ENCODE measurements at regions not wholly inside any gene's neighbourhood (a gene's known extent, or its start where the extent isn't known, plus 50 kb on each side); places are given as distances from the start of the nearest gene placed in this dataset.
"Not testable (repeated sequence)": the region's sequence is repeated elsewhere in the genome, so short reads cannot be mapped to it uniquely, and the experiment has no call there.

DNA sequence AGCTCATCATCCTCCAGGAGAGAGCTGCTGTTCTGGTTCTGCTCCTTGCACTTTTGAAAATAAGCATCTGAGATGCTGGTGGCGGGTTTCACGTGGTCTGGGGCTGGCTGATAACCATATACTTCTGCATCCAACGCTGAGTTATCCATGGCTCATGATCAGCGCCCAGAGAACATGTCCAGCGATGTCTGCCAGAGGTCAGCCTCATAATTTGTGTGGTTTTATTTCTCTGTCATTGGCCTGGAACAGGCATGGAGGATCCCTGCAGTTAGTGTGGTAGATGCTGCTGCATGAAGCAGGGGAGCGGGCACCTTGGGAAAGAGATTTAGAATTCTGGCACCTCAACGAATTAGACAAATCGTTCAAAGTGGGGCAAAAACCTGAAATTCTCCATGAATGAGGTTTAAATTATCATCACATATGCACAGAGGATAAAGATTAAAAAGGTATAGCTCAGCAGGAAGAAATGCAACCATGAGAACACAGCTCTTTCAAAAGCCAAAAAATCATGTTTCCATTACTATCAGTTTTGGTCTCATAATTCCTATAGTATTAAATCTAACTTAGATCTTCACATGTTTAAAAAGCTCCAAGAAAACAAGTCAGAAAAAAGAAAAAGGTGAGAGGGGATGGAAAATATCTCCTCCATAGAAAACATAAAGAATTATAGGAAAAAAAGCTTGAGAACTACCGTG, 157.2 kb downstream of the SOD2 start:
- DNase-seq (ENCODE audit: low spot score in 2 of 2) (no peak), ATAC-seq (replicated peaks; ENCODE audit: extremely low read depth, poor library complexity, severe bottlenecking) (no peak)
- H3K4me1 Mint-ChIP-seq = no peaks in the 10 kb centered on the region
- no peaks in the 10 kb centered on the region for H3K36me3 Mint-ChIP-seq (ENCODE audit: insufficient read depth)
- peaks cover 24% of the 10 kb centered on the region for H3K27me3 Mint-ChIP-seq
- H3K9me3 Mint-ChIP-seq = no peaks in the 10 kb centered on the region
- no peak overlapping the region for H3K27ac Mint-ChIP-seq (ENCODE audit: low read depth)
- H3K4me3 Mint-ChIP-seq = no peak overlapping the region

DNA sequence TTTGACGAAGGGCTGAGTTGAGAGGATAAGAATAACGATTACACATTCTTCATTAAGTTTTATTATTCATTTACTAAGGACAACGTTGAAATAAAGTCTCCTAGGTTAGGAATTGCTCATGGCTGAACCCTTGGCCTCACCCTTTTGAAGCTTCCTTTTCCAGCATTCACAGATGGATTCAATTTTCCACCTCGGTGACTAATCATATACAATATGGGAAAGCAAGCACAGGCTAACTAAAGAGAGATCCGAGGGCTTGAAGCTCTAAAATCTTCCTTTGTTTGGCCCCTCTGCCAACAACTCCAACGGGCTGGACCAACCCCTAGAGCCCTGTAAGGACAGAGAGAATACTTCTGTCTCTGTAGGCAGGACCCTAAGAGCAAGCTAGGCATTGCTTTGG, 159.5 kb downstream of the SOD2 start:
- H3K27me3 Mint-ChIP-seq = peaks cover 41% of the 10 kb centered on the region
- no peak for ATAC-seq (replicated peaks; ENCODE audit: extremely low read depth, poor library complexity, severe bottlenecking)
- no peak overlapping the region for H3K4me3 Mint-ChIP-seq
- no peak overlapping the region for H3K27ac Mint-ChIP-seq (ENCODE audit: low read depth)
- H3K4me1 Mint-ChIP-seq = no peaks in the 10 kb centered on the region
- no peaks in the 10 kb centered on the region for H3K9me3 Mint-ChIP-seq
- H3K36me3 Mint-ChIP-seq (ENCODE audit: insufficient read depth) = no peaks in the 10 kb centered on the region
- no peak for DNase-seq (ENCODE audit: low spot score in 2 of 2)

DNA sequence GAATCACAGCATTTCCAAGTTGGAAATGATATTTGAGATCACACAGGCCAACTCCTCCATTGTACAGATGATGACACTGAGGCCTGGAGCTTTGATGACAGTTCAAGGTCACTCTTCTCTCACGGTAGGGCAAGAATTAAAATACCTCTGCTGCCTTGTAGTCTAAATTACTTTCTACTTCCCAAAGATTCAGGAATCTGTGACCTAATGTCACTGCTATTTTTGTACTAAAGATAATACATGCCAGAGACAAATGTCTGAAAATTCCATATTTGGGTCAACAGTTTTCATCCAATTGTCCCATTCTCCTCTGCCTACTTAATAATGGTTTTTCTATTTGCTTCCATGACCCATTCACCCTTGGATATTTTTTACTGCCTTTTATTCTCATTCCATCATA, 160.0 kb downstream of the SOD2 start:
- no peaks in the 10 kb centered on the region for H3K9me3 Mint-ChIP-seq
- no peaks in the 10 kb centered on the region for H3K36me3 Mint-ChIP-seq (ENCODE audit: insufficient read depth)
- H3K27ac Mint-ChIP-seq (ENCODE audit: low read depth) = no peak overlapping the region
- no peaks in the 10 kb centered on the region for H3K4me1 Mint-ChIP-seq
- H3K4me3 Mint-ChIP-seq = no peak overlapping the region
- no peak for ATAC-seq (replicated peaks; ENCODE audit: extremely low read depth, poor library complexity, severe bottlenecking)
- peaks cover 46% of the 10 kb centered on the region for H3K27me3 Mint-ChIP-seq
- no peak for DNase-seq (ENCODE audit: low spot score in 2 of 2)

DNA sequence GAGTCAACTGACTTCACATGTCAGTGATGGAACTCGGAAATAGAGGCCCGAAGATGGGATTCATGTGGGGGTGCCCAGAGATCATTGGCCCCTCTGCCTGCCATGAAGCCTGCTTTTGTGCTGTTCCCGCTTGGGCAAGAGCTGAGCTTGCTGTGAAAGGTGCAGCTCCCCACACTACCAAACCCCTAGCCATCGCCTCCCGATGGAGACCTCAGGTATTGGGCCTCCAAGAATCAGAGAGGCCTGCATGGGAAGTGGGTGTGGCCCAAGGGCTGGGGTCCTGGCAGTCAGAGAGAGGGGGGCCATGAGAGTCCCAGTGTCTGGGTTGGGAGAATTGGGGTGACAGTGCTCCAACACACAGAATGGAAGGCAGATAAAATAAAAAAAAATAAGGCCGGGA, 160.9 kb downstream of the SOD2 start:
- Mint-ChIP-seq H3K4me3 (no peak overlapping the region), H3K27ac (ENCODE audit: low read depth) (no peak overlapping the region)
- ATAC-seq (replicated peaks; ENCODE audit: extremely low read depth, poor library complexity, severe bottlenecking) = no peak

DNA sequence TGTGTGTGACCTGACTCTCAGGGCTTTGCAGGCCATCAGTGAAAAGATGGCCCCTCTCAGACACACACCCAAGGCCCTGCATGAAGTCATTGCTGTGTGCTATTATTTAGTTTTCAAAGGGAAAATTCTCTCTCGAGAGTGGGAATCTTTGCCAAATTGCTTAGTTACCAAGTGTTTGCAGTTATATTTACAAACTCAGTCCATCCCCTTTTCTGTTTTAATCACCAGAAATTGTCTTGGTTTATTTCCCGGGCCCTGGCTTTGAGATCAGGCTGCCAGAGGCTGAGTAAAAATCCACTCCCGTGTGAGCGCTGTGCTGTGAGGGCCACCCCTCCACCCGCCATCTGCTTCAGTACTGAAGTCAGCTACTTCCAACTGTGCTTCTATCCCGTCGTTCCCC, 163.1 kb downstream of the SOD2 start:
- peaks cover 57% of the 10 kb centered on the region for H3K27me3 Mint-ChIP-seq
- H3K27ac Mint-ChIP-seq (ENCODE audit: low read depth) = no peak overlapping the region
- peaks cover 2% of the 10 kb centered on the region for H3K36me3 Mint-ChIP-seq (ENCODE audit: insufficient read depth)
- ATAC-seq (replicated peaks; ENCODE audit: extremely low read depth, poor library complexity, severe bottlenecking) (no peak), DNase-seq (ENCODE audit: low spot score in 2 of 2) (no peak)
- H3K9me3 Mint-ChIP-seq = no peaks in the 10 kb centered on the region
- no peak overlapping the region for H3K4me3 Mint-ChIP-seq
- H3K4me1 Mint-ChIP-seq = no peaks in the 10 kb centered on the region

More for the DNA sequence above, 160.9 kb downstream of the SOD2 start:
- Mint-ChIP-seq H3K27me3 (peaks cover 55% of the 10 kb centered on the region), H3K4me1 (no peaks in the 10 kb centered on the region), H3K36me3 (ENCODE audit: insufficient read depth) (no peaks in the 10 kb centered on the region), H3K9me3 (no peaks in the 10 kb centered on the region)
- no peak for DNase-seq (ENCODE audit: low spot score in 2 of 2)

DNA sequence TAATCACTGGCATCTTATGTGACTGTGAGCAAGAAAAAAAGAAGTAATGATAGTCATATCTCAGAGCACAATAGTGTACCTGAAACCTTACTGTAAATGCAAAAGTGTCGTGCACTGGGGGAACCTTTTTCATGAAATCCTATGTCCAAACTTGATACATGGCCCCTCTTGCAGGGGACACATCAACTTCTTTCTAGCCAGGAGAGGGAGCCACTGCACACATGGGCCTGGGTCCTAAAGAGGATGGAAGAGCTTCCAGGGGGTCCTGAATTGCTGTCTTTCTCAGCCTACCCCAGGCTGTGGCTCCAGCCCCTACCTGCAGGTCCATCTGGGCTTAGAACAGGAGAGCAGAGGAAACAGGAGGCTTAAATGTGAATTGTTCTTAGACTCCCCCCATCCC, 165.7 kb downstream of the SOD2 start:
- no peak for DNase-seq (ENCODE audit: low spot score in 2 of 2)
- Mint-ChIP-seq H3K4me1 (no peaks in the 10 kb centered on the region), H3K27me3 (peaks cover 83% of the 10 kb centered on the region), H3K4me3 (no peak overlapping the region), H3K36me3 (ENCODE audit: insufficient read depth) (peaks cover 2% of the 10 kb centered on the region), H3K9me3 (no peaks in the 10 kb centered on the region), H3K27ac (ENCODE audit: low read depth) (no peak overlapping the region)
- no peak for ATAC-seq (replicated peaks; ENCODE audit: extremely low read depth, poor library complexity, severe bottlenecking)

DNA sequence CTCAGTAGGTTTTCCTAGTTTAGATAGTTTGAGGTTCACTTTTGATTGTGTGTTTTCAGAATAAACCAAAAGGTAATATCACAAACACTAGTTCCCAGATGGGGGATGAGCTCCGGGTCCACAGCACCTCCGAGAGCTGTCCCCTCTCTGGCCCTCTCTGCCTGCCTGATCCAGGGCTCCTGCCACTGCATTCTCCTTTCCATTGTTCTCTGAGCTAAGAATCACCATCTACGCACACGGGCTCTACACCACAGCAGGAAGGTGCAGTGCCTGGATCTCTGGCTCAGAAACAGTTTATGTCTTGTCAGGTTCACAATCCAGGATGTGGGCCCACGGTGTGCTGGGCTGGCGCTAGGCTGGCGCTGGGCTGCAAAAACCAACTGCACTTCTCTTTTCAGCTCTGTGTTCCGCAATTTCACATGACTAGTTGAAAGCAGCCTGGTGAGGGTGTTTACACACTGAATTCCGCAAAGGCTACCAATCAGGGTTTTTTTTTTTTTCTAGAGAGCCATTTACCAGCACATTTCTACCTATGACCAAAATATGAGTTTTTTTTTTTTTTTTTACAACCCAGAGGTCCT, 167.5 kb downstream of the SOD2 start:
- ATAC-seq (replicated peaks; ENCODE audit: extremely low read depth, poor library complexity, severe bottlenecking) = no peak
- peaks cover 86% of the 10 kb centered on the region for H3K27me3 Mint-ChIP-seq
- H3K9me3 Mint-ChIP-seq = no peaks in the 10 kb centered on the region
- no peaks in the 10 kb centered on the region for H3K4me1 Mint-ChIP-seq
- H3K27ac Mint-ChIP-seq (ENCODE audit: low read depth) = no peak overlapping the region
- H3K4me3 Mint-ChIP-seq = no peak overlapping the region
- no peak for DNase-seq (ENCODE audit: low spot score in 2 of 2)
- H3K36me3 Mint-ChIP-seq (ENCODE audit: insufficient read depth) = peaks cover 2% of the 10 kb centered on the region

DNA sequence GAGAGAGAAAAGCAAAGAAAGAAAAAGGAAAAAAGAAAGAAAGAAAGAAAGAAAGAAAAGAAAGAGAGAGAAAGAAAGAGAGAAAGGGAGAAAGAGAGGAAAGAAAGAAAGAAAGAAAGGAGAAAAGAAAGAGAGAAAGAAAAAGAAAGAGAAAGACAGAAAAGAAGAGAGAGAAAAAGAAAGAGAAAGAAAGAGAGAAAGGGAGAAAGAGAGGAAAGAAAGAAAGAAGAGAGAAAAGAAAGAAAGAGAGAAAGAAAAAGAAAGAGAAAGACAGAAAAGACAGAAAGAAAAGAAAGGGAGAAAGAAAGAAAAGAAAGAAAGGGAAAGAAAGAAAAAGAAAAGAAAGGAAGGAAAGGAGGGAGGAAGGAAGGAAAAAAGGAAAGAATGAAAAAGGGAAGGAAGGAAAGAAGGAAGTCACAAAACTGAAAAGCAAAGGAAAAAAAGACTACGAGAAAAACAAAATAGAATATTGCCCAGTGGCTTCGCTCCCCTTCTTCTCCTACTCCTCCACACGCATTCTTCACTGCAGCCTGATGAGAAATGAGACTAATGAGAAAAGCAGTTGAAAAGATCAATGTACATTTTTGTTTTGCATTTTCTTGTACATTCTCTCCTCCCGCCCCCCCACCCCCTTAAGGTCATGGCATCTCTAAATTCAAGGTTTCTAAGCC, 170.0 kb downstream of the SOD2 start:
- DNase-seq (ENCODE audit: low spot score in 2 of 2) (no peak), ATAC-seq (replicated peaks; ENCODE audit: extremely low read depth, poor library complexity, severe bottlenecking) (no peak)
- Mint-ChIP-seq H3K4me1 (no peaks in the 10 kb centered on the region), H3K27ac (ENCODE audit: low read depth) (peak overlapping the region; percentile 3), H3K4me3 (no peak overlapping the region), H3K36me3 (ENCODE audit: insufficient read depth) (peaks cover 2% of the 10 kb centered on the region), H3K27me3 (peaks cover 85% of the 10 kb centered on the region), H3K9me3 (peaks cover 9% of the 10 kb centered on the region)

DNA sequence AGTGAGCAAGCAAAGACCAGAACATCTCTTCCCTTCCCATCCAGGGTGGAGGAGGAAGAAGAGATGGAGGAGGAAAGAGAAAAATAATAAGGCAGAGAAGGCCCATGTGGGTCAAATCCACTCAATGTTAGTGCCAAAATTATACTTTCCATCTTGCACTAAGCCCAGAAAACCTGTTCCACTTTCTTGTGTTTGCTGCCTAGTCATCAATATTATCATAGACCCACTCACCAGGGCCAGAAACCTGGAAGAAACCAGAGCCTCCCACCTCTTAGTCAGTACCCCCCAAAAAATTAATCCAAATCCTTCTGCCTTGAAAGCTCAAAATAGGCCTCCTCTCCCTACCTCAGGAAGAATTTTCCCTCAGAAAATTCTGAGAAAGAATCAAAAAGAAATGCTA, 171.1 kb downstream of the SOD2 start:
- peaks cover 2% of the 10 kb centered on the region for H3K36me3 Mint-ChIP-seq (ENCODE audit: insufficient read depth)
- no peak overlapping the region for H3K4me3 Mint-ChIP-seq
- H3K27me3 Mint-ChIP-seq = peaks cover 87% of the 10 kb centered on the region
- no peaks in the 10 kb centered on the region for H3K4me1 Mint-ChIP-seq
- peaks cover 10% of the 10 kb centered on the region for H3K9me3 Mint-ChIP-seq
- no peak overlapping the region for H3K27ac Mint-ChIP-seq (ENCODE audit: low read depth)
- ATAC-seq (replicated peaks; ENCODE audit: extremely low read depth, poor library complexity, severe bottlenecking) (no peak), DNase-seq (ENCODE audit: low spot score in 2 of 2) (no peak)

DNA sequence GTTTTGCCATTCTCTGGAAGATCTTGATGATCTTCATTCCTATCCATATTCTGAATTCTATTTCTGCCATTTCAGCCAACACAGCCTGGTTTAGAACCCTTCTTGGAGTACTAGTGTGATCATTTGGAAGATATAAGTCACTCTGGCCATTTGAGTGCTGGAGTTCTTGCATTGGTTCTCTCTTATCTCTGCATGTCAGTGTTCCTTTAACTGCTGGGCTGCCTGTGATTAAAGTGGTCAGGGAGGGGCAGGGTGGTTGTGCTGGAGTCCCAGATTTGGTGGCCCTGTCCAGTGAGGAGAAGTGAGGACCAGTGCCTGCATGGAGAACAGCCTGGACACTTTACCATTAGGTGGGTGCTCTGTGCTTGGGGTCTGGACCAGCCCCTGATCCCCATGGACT, 173.0 kb downstream of the SOD2 start:
- H3K27me3 Mint-ChIP-seq = peaks cover 90% of the 10 kb centered on the region
- peaks cover under 1% of the 10 kb centered on the region for H3K36me3 Mint-ChIP-seq (ENCODE audit: insufficient read depth)
- H3K27ac Mint-ChIP-seq (ENCODE audit: low read depth) = no peak overlapping the region
- no peaks in the 10 kb centered on the region for H3K4me1 Mint-ChIP-seq
- H3K9me3 Mint-ChIP-seq = peaks cover 10% of the 10 kb centered on the region
- DNase-seq (ENCODE audit: low spot score in 2 of 2) = no peak
- no peak for ATAC-seq (replicated peaks; ENCODE audit: extremely low read depth, poor library complexity, severe bottlenecking)
- no peak overlapping the region for H3K4me3 Mint-ChIP-seq

DNA sequence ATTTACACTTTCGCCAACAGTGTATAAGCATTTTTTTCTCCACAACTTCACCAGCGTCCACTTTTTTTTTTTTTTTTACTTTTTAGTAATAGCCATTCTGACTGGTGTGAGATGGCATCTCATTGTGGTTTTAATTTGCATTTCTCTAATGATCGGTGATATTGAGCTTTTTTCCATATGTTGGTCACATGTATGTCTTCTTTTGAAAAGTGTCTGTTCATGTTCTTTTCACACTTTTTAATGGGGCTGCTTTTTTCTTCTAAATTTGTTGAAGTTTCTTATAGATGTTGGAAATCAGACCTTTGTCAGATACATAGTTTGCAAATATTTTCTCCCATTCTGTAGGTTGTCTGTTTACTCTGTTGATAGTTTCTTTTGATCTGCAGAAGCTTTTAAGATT, 177.2 kb downstream of the SOD2 start:
- H3K27me3 Mint-ChIP-seq = peaks cover 77% of the 10 kb centered on the region
- not testable (repeated sequence) for H3K4me3 Mint-ChIP-seq; H3K9me3 Mint-ChIP-seq; H3K4me1 Mint-ChIP-seq; H3K36me3 Mint-ChIP-seq (ENCODE audit: insufficient read depth); DNase-seq (ENCODE audit: low spot score in 2 of 2); H3K27ac Mint-ChIP-seq (ENCODE audit: low read depth); ATAC-seq (replicated peaks; ENCODE audit: extremely low read depth, poor library complexity, severe bottlenecking)

DNA sequence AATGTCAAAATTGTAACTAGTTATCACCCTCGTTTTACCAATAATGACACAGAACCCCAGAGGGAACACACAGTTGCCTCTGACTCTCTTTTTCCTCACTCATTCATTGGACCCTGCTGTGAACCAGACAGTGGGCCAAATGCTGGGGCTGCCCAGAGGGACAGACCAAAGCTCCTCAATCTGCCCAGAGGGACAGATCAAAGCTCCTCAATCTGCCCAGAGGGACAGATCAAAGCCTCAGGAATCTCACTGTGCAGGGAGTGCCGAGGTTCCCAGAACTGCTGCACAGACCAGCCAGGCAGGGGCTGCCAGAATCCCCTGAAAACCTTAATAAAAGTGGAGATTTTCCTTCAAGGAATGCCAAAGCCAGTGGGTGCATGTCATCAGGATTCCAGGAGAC, 179.1 kb downstream of the SOD2 start:
- no peak overlapping the region for H3K4me3 Mint-ChIP-seq
- H3K9me3 Mint-ChIP-seq = peaks cover 10% of the 10 kb centered on the region
- DNase-seq (ENCODE audit: low spot score in 2 of 2) = no peak
- no peaks in the 10 kb centered on the region for H3K36me3 Mint-ChIP-seq (ENCODE audit: insufficient read depth)
- no peaks in the 10 kb centered on the region for H3K4me1 Mint-ChIP-seq
- no peak overlapping the region for H3K27ac Mint-ChIP-seq (ENCODE audit: low read depth)
- peaks cover 82% of the 10 kb centered on the region for H3K27me3 Mint-ChIP-seq
- ATAC-seq (replicated peaks; ENCODE audit: extremely low read depth, poor library complexity, severe bottlenecking) = no peak

DNA sequence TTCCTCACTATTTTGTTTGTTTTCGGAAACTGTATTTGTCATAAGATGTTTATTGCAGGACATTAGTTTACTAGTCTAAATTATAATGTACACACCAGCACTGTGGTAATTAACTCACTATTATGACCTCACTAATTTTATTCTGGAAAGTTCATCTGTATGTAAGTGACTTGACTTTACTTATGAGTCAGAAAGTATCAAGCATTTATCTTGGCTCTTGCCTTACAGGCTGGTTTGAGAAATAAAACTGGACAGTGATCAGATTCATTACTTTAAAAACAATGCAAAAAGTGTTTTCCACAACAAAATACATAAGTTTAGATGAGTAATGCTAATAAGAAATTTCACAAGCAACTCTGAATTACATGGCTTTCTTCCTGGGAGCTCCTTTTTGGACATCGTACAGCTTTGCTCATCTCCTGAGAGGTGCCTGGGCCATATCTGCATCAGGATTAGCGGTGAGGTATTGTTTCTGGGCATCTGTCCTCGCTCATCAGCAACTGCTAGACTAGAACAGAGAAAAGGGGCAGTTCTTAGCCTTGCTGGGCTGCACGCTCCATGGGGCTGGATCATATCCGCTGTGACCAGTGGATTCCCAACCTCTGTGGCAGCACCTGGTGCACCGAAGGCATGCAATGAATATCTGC, 179.8 kb downstream of the SOD2 start:
- Mint-ChIP-seq H3K4me1 (no peaks in the 10 kb centered on the region), H3K36me3 (ENCODE audit: insufficient read depth) (no peaks in the 10 kb centered on the region), H3K27me3 (peaks cover 74% of the 10 kb centered on the region), H3K4me3 (no peak overlapping the region), H3K9me3 (peaks cover 2% of the 10 kb centered on the region), H3K27ac (ENCODE audit: low read depth) (no peak overlapping the region)
- ATAC-seq (replicated peaks; ENCODE audit: extremely low read depth, poor library complexity, severe bottlenecking) (no peak), DNase-seq (ENCODE audit: low spot score in 2 of 2) (no peak)

Data from central memory CD8-positive, alpha-beta T cell (primary cell).